Hepatic stellate cell (primary cell): ENCODE measurements at regions not wholly inside any gene's neighbourhood (a gene's known extent, or its start where the extent isn't known, plus 50 kb on each side); places are given as distances from the start of the nearest gene placed in this dataset.

ENCODE experiments used
- DNase-seq: peaks from one replicate; pipeline ENCODE4 v3.0.0; 2011; ENCODE audit warnings: low spot score

DNA sequence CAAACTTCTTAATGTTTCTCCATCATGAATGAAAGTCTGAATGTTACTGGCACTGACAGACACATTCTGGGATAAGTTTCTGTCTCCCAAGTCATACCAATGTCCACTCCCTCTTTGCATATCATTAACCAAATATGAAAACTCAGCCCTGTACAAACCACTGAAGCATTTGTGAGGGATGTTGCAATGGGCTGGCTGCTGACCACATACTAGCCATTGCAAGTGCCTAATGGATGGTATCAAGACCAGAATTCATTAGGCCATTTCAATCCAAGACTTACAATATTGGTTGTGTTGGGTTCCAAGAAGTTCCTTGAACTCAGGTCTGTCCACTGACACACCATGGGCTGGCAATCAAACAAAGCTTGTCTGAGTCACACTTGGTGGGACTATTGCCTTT, 73.8 kb downstream of the CBLN2 start:
- DNase-seq: no peak

DNA sequence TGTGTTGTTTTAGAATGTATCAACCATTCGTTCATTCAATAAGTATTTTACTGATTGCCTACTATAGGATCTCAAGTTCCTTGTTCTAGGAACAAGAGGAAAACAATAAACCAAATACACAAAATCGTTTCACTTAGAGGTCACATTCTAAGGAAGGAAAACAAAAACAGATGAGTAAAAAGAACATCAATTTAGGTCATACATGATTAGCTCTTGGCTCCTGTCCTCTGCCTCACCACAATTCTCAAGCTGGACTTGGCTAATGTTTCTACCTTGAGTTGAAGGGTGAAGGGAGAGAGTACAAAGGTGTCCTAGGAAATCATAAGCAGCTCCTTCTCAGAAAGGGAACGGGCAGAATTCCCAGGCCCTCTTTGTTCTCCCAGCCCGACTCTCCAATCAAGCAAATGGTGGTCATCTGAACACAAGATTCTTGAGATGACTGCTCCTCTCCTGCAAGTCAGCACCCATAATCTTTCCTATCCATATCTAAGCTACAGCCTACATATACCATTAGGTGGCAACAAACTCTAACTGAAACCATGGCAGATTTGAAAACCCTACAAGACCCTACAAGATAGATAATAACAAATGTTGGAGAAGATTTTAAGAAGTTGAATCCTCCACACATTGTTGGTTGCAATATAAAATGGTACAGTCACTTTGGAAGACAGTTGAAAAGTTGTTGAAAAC, 76.0 kb downstream of the CBLN2 start:
- no peak for DNase-seq

DNA sequence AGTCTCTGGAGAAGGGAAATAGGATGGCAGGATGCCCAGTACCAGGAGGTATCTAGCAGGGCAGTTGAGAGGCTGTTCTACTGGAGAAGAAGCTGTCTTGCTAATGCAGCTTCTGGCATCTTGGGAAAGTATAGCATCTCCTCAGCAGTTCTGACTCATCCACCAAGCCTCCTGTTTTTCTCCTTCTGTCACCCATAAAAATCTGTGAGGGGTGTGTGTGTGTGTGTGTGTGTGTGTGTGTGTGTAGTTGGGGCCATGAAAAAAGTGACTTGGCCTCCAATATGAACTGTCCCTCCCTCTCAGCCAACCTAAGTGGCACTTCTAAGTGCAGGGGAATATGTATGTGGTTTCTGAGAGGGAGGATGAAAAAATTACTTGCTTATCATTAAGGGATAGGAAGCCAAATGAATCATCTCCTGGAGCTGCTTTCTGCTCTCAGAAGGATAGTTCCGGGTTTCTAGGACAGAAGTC, 83.9 kb downstream of the CBLN2 start:
- no peak for DNase-seq

DNA sequence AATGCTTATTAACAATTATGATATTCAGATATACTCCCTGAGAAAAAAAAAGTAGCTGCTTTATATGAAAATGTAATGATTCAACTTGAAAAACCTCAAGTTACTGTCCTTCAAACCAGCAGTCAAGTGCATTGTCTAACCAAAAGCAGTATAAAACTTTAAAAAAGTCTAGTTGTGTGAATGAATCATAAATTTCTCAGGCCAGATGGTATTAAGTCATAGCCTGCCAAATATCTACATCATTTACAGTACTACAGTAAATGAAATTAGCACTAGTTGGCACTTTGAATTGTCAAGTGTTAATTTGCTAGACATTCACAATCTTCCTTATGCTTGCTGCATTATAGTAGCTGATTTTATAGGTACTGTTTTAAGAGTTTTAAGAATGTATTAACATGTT, 85.9 kb downstream of the CBLN2 start:
- no peak for DNase-seq

DNA sequence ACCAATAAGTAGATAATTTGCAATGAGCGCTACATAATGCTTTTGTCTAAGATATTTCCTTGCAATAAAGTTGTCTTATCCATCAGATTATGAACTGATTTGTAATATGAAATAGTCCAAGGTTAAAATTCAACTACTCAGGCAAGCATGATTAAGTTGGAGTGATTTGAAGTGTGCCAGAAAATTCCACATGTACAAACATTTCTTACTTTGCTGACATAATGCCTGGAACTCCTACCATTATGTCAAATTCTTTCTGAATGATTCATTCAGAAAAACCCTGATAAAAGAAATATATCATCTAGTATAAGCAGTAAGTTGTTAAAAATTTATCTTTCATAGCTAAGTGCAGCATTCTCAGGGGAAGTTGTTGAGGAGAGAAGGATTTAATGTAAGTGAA, 87.3 kb downstream of the CBLN2 start:
- no peak for DNase-seq

DNA sequence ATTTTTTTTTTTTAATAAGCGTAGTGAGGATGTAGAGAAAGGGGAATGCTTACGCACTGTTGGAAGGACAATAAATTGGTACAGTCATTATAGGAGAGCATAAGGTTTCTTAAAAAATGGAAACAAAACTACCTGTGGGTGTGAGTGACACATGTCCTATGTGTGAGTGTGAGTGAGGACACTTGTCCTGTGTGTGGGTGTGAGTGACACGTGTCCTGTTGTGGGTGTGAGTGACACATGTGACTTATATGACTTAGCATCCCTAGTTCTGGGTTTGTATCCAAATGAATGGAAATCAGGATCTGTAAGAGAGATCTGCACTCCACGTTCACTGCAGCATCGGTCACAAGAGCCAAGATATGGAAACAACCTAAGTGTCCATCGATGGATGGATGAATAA, 91.8 kb downstream of the CBLN2 start:
- DNase-seq: no peak

DNA sequence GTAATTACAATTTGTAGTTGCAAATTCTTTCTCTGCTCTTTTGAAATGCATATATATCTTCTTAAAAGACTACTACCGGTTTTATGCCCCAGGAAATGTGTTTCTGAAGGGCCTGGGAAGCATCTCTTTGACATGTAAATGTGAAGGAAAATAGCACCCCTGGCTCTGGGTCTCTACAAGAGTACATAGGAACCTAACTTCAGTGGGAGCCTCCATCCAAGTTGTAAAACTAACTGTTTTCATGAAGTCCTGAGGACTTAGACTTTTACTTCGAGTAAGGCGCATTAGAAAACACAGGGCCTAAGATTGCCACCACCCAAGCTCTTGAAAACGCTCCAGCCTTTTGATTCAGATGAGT, 99.4 kb downstream of the CBLN2 start:
- no peak for DNase-seq

DNA sequence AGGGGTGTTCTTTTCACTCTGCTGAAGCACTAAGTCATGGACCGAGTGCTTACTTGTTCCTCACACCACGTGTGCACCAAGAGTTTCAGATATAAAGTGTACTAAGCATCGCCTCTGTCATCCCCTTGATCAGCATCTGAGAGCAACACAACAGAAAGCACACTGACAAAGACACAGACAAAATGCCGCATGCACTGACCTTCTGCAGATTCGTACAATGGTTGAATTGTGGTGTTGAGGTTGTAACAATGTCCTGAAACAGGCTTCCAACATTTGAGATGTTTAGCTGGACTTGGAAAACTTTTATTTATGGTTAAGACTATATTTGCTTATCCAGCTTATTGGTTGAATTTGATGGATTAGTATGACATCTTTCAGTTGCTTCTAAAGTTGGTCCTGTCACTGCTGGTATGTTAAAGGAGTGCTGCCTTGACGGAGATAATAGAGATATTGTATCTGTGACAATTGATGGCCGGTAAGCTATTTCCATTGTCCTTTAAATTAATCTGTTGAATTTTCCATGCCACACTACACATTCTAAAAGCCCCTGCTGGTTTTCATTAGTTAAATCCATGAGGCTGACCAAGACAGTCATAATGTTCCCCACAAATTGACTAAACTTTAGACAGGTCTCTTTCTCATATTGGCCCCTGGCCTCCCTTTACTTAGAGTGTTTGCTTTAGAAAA, 99.9 kb downstream of the CBLN2 start:
- DNase-seq: no peak

DNA sequence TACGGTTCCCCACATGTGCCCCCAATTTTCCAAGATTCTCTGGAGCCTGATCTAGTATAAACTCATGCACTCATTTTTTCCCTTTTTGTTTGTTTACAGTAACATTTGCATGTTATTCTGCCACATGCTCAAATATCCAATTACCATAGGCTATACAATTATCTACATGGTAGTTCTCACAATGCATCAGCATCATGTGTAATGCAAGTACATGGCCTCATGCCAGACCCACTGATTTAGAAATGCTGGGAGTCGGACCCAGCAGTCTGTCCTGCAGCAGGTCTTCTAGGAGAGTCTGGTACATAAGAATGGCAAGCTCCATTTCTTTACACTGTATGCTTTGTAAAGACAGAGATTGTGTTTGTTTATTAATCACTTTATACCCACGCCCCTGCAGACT, 107.7 kb downstream of the CBLN2 start:
- DNase-seq: no peak

DNA sequence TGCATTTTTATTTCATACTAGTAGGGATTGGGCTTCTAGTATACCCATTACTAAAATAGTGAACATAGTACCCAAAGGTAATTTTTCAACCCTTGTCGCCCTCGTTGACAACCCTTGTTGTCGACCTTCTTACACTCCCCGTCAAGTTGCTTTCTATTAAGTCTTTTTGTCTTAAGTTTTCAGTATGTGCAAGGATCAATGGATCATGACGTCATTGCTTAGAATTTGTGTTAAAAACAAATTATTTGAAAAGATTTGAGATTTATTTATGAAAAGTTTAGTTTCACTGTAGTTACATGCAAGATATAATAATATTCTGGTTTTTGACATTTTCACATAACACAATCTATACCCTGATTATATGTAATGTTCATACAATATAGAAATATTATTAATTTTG, 110.4 kb downstream of the CBLN2 start:
- DNase-seq: no peak

DNA sequence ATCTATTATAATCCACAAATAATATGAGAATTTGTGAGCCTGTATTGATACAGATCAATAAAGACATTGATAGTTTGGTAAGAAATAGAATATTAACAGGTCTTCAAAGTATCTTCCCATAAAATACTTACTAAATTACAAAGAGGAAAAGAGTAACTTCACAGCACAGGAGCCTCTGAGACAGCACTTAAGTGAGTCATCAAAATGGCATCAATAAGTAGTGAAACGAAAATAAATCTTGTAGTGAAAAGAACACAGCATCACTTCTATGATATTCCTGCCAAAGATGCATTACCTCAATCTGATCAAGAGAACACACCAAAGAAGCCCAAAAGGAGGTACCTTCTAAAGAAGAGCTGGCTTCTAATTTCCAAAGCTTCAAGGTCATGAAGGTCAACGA, 116.4 kb downstream of the CBLN2 start:
- DNase-seq: no peak

DNA sequence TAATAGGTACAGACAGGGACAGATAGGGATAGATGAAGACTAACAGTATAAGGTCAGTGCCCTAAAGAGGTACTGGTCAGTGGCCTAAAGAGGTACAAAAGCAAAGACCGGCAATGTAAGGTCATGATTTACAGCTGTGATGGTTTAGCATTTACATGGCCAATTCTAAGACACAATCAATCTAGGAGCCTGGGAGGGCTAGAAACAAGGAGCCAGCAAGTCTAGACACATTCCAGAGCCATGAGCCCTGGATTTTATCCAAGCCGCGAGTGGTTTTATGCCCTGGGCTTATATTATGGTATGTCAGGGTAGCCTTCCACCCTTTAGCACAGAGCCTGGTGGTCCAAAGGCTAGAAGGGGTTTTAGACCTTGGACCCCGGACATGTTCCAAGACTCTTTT, 124.2 kb downstream of the CBLN2 start:
- no peak for DNase-seq

DNA sequence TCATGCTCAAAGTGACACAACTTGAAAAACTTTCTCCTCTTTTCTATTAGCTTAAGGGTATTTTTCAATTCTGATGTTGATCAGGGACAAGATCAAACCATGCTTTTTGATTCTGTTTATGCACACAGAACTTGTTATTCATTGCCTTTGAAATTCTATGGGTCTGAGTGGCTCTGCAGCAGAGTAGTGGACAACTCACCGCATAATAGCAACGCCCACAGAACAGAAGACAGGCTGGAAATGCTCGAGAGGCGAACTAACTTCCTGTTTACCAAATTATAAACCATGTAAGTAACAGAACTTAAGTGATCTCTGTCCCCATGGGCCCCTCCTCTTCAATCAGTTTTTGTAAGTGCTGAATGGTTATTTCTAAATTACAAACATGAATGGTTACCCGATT, 131.2 kb downstream of the CBLN2 start:
- no peak for DNase-seq

DNA sequence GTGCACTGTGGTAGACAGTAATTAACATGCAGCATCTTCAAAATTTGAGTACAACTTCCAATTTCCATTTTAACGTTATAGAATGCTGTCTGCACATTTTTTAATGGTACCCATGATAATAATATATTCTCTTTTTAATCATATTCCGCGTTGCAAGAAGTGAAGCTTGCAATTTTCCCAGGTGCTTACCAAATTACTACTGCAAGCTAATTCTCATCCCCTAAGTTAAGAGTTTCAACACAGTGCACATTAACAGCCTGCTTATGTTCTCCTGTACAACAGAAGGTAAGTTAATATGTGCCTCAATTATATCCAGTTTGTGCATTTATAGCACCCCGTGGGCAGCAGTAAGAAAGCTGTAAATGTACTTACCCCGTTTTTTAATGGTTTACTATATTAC, 132.9 kb downstream of the CBLN2 start:
- DNase-seq: no peak

DNA sequence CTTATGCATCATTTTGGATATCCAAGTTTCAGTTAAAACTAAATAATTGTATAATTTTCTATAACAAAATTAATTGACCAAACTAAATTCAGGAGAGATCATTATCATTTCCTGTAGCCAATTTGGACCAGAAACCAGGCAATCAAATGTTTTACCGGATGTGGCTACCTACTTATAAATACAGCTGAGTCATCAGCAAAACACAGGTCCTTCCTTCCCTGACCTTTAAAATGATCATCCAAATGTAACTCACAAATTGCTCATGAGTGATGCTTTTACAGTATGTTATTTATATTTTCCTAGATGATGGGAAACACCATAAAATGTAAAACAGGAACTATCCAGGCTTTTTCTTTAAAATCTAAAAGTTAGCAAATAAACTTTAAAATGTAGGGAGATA, 133.7 kb downstream of the CBLN2 start:
- DNase-seq: no peak

DNA sequence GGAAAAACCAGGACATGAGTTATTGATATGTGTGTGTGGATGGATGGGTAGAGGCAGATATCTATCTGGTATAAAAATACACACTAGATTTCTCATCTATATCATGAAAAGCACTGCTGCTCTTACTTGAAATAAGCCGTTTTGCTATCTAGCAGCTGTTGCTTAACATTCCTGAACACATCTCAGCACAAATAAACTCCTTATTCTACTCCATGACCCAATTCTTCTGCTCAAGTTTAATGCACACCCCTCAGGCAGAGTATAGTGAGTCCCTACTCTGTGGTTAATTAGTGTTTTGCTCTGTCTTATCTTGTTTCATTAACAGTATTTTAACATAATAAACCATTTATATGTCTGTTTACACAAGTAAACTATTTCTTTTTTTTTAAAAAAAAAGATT, 134.2 kb downstream of the CBLN2 start:
- DNase-seq: no peak

DNA sequence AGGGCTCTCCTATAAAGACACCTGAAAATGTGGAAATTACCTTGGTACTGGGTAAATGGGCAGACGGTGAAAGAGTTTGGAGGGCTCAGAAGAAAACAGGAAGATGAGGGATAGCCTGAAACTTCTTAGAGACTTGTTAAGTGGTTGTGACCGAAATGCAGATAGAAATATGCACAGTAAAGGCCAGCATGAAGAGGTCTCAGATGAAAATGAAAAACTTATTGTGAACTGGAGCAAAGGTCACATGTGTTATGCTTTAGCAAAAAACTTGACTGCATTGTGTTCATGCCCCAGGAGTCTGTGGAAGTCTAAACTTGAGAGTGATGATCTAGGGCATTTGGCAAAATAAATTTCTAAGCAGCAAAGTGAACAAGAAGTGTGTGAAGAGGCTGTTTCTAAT, 137.1 kb downstream of the CBLN2 start:
- DNase-seq: no peak

DNA sequence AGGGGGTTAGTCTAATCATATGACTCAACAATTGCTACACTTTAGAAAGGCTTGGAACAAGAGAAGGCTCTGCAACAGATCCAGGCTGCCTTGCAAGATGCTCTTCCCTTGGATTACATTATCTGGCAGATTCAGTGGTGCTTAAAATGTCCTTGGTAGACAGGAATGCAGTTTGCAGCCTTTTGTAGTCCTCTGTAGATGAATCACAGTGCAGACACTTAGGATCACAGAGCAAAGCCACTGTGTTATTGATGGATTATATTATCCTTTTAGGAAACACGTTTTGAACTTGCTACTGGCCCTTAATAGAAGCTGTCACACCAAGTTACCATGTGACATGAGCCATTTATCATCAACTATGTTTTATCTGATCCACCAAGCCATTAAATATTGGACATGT, 152.2 kb downstream of the CBLN2 start:
- DNase-seq: no peak

DNA sequence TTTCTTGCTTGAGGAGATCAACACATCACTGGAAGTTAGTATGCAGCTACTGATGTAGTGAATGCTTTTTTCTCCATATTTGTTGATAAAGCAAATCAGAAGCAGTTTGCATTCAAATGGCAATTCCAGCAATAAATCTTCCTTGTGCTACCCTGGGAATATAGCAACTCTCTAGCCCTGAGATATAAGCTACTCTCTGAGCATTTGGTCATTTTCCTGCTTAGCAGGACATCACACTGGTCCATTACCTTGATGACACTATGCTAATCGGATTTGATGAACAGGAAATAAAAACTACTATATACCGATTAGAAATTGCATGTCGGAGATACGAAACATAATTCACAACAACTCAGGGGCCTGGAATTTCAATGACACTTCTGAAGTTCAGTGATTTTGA, 152.7 kb downstream of the CBLN2 start:
- no peak for DNase-seq

DNA sequence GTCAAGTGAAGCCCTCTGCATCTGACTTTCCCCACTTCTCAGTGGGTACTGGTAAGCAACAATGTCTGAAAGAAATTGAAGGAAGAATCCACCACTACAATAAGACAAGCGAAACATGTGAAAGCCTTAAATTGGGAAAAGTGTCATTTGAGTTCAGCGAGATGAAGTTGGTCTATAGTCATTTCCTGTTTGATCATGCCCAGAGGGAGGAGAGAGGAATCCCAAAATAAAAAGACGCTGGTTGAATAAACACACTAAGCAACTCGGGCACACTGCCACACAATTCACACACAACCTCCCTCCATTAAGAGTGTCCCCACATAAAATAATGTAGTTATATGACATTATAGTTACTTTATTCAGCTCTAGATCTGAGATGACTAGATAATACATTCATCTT, 166.1 kb downstream of the CBLN2 start:
- no peak for DNase-seq

DNA sequence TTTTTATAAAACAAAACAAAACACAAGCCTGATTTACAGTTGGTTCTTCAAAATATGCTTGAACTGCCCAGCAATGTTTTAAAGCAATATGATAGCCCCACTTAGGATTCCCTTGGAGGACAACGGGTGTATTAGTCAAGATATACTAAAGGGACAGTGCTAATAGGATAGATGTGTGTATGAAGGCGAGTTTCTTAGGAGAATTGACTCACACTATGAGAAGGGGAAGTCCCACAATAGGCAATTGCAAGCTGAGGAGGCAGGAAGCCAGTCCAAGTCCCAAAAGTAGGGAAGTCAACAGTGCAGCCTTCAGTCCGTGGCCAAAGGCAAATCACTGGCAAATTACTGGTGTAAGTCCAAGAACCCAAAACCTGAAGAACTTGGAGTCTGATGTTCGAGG, 167.9 kb downstream of the CBLN2 start:
- no peak for DNase-seq

DNA sequence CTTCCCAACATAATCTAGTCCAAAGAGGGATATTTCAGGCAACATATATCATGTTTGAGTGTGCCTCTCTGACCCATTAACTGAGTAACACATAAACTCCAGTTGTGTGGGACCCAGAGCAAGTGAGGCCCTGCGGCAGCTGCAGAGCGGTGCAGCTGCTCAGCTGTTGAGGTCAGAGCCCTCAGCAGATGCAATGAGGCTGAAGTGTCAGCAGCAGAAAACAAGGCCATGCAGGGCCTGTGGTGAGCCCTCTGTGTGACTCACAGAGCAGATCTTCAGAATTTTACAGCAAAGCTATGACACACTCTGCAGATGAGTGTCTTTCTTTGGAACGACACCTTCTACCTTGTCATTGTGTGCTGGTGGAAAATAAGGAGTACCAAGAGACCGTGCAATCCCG, 168.5 kb downstream of the CBLN2 start:
- DNase-seq: no peak

DNA sequence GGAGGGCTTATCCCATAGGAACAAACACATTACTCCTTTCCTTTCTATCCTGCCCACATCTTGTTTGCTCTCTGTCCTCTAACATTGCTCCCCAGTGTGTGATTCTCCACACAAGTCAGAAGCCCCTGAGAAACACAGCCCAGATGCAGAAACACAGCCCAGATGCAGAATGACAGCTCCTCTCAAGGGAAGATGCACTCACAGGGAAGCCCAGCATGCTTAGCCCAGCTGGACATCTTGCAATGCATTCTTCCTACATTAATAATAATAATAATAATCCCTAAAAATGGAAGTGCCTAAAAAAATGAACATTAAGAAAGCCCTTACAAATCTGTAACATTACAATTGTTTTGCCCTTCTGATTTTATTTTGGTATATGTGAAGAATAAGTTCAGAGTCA, 172.1 kb downstream of the CBLN2 start:
- no peak for DNase-seq

DNA sequence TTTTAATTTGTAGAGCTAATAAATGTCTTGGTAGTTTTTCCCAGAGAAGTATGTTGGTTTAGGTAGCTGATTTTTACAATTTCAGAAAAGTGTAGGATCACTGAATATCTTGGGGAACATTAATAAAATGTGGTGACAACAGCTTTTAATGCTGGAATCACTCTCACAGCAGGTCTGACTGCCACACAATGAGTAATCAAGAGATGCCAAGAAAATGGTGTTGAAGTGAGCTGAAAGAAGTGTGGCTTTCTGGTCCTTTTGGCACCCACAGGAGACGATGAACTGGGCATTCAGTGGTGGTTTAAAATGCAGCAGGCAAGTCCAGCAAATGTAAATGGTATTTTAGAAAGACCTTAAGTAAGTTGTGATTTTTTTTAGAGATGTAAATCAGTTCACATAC, 175.8 kb downstream of the CBLN2 start:
- no peak for DNase-seq
